LNCaP clone FGC (cell line): ENCODE measurements at regions not wholly inside any gene's neighbourhood (a gene's known extent, or its start where the extent isn't known, plus 50 kb on each side); places are given as distances from the start of the nearest gene placed in this dataset.

Experiments used
- DNase-seq: peaks from one replicate; pipeline ENCODE4 v3.0.0-alpha.2; 2011; ENCODE audit warnings: low read depth
- H3K4me3 ChIP-seq: 2 replicates; pipeline ENCODE4 v1.5.1; 2011; ENCODE audit warnings: mild to moderate bottlenecking, low read depth, low read length, control low read depth
- TF ChIP-seq, protein P1 (sequence below): IDR thresholded peaks from 2 replicates; pipeline ENCODE4 v1.5.1; 2012; ENCODE audit warnings: mild to moderate bottlenecking; ENCODE audit not compliant: control insufficient read depth, insufficient read depth; ENCODE audit errors: extremely low read depth

DNA sequence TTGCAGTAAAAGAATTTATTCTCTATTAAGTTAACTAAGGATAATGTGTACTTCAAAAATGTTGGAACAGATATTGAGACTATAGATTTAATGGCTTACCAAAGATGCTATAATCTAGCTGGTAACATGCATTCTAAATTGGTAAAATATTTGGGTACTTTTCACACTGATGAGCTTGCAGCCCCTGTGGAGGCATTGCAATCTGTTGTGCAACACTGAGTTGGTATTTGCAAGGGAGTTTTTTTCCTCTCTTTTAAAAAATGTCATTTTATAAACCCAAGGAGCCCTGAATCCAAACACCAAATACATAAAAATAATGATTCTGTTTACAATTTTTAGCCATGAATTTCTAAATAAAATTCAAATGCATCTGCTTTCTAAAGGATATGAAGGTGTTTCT is 944.8 kb downstream of the DTWD2 start:
- H3K4me3 ChIP-seq = no peak overlapping the region
- TF ChIP-seq, protein P1, sequence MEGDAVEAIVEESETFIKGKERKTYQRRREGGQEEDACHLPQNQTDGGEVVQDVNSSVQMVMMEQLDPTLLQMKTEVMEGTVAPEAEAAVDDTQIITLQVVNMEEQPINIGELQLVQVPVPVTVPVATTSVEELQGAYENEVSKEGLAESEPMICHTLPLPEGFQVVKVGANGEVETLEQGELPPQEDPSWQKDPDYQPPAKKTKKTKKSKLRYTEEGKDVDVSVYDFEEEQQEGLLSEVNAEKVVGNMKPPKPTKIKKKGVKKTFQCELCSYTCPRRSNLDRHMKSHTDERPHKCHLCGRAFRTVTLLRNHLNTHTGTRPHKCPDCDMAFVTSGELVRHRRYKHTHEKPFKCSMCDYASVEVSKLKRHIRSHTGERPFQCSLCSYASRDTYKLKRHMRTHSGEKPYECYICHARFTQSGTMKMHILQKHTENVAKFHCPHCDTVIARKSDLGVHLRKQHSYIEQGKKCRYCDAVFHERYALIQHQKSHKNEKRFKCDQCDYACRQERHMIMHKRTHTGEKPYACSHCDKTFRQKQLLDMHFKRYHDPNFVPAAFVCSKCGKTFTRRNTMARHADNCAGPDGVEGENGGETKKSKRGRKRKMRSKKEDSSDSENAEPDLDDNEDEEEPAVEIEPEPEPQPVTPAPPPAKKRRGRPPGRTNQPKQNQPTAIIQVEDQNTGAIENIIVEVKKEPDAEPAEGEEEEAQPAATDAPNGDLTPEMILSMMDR = no peak
- no peak for DNase-seq

DNA sequence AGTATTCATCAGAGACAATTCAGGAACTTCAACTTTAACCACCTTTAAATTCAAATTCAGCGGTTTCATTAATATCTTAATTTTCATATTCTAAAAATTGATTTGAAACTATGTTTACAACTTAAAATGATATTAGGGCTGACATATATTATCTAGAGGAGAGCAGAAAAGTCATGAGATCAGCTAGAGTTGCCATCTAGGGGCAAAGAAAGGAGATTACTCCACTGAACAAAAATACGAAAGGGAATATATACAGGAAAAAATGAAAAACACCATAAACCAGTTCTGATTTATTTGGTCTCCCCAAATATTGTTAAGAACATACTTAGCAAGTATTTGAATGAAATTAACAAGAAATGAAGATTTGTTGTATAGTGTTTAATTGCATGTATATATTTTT is 946.3 kb downstream of the DTWD2 start:
- no peak for DNase-seq
- TF ChIP-seq, protein P1 = peak; percentile 56
- no peak overlapping the region for H3K4me3 ChIP-seq

DNA sequence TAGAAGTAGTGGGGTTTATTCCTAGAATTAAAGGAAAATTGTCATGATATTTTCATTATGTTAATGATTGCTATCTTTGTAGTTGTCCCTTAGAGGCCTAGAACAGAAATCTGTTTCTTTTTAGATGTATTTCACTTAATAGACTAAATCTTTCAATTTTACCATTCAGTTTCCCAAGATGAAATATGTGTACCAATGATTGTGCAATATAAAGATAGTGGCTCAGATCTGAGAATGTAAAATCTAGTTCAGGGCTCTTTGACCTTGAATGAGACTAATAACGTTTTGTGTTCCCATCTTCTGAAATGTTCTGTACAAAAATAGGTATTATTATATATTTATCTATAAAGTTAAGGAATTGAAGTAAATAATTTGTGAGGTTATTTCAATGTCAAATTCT is 947.9 kb downstream of the DTWD2 start:
- TF ChIP-seq, protein P1 = no peak
- H3K4me3 ChIP-seq = no peak overlapping the region
- no peak for DNase-seq

DNA sequence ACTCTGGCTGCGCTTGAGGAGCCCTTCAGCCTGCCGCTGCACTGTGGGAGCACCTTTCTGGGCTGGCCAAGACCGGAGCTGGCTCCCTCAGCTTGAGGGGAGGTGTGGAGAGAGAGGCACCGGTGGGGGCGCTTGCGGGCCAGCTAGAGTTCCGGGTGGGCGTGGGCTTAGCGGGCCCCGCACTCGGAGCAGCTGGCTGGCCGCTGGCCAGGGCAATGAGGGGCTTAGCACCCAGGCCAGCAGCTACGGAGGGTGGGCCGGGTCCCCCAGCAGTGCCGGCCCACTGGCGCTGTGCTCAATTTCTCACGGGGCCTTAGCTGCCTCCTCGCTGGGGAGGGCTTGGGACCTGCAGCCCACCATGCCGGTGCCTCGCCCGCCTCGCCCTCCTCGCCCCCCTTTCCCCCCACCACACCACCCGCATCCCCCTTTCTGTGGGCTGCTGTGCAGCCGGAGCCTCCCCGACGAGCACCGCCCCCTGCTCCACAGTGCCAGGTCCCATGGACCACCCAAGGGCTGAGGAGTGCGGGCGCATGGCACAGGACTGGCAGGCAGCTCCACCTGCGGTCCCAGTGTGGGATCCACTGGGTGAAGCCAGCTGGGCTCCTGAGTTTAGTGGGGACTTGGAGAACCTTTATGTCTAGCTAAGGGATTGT is 954.5 kb downstream of the DTWD2 start:
- no peak overlapping the region for H3K4me3 ChIP-seq
- no peak for DNase-seq
- TF ChIP-seq, protein P1 = no peak

DNA sequence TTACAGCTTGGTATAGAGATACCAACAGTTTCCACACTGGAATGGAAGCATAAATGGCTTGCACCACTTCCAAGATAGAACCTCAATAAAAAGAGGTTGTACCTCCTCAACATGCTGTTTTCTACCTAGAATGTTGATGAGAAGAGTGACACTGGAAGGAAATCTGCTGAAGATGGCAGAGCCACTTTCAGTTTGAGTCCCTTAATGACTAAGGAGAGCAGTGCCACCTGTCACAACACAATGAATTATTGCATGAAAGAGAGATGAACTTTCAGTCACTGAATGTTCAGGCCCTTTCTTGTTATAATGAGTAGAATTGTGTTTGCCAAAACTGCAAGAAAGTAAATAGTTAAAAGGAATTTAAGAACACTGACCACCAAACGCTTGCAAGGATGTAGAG is 958.5 kb downstream of the DTWD2 start:
- no peak for DNase-seq
- H3K4me3 ChIP-seq = no peak overlapping the region
- TF ChIP-seq, protein P1 = no peak

DNA sequence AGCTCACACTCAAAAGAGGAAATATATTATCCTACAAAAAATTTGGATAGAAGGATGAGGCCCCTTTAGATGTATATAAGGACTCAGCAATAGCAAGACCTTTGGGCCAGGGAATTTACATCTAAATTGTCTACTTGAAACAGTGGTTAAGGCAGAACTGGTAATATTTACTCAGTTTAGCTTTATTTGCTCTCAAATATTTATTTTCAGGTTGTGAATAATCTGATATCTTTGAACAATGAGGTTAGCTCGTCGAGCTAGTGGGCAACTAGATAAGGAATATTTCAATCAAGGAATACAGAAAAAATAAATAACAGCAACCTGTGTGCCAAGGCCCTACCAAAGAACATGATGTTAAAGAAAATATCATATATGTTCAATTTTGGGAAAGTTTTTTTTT is 966.3 kb downstream of the DTWD2 start:
- H3K4me3 ChIP-seq = no peak overlapping the region
- TF ChIP-seq, protein P1 = no peak
- DNase-seq = peak; percentile 31

DNA sequence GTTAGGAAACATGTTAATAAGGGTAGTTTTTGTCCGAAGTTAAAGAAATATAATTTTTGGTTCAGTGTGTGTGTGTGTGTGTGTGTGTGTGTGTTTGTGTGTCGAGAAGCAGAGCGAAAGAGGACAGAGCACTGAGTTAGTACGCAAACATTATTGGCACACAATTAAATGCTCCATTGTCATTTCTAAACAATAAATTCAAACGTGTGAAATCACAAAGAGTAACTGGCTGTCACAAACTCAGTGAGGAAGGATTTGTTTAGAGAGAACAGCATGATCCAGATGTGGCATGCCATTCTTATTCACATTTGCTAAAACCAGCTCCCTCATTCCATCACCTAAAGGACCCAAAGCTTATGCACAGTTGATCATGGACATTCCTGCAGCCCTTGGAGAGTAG is 970.8 kb downstream of the DTWD2 start:
- no peak for DNase-seq
- no peak overlapping the region for H3K4me3 ChIP-seq
- TF ChIP-seq, protein P1 = no peak
